IMR-90 (cell line): ENCODE measurements at regions not wholly inside any gene's neighbourhood (a gene's known extent, or its start where the extent isn't known, plus 50 kb on each side); places are given as distances from the start of the nearest gene placed in this dataset.

ENCODE experiments used
- ATAC-seq: fragments of 200-7000 bp; cut with Tn5 transposase; 2 replicates; pipeline ENCODE4 v1.9.1; 2020; ENCODE audit warnings: low read depth, mild to moderate bottlenecking, moderate library complexity
- BruUV-seq: library from RNA; stranded (reverse); fragments of 400-500 nt; replicated peaks from 2 replicates; lab custom pipeline; 2021; lab: Mats Ljungman, UMichigan
- CTCF ChIA-PET: fragments of 300-600 bp; formaldehyde crosslinking; extraction: SDS; loops from one replicate; lab custom pipeline; 2021; ENCODE audit warnings: antibody characterized with exemption; lab: Yijun Ruan, JAX
- POLR2A ChIA-PET: fragments of 300-600 bp; sonication (Branson Sonifier 250); formaldehyde crosslinking; loops from one replicate; lab custom pipeline; 2022; ENCODE audit warnings: antibody characterized with exemption; ENCODE audit not compliant: unreplicated experiment; lab: Charles Lee
- DNase-seq: peaks from one replicate; pipeline ENCODE4 v3.0.0; 2013
- H2AFZ ChIP-seq: replicated peaks from 2 replicates; pipeline ENCODE3; 2013; ENCODE audit warnings: low read length, mild to moderate bottlenecking; ENCODE audit not compliant: poor library complexity
- H2AK5ac ChIP-seq: 2 replicates; pipeline ENCODE4 v1.6.1; 2013; ENCODE audit warnings: low read depth, low read length, inconsistent platforms
- H2AK9ac ChIP-seq: replicated peaks from 2 replicates; pipeline ENCODE3; 2013; ENCODE audit warnings: mild to moderate bottlenecking, low read depth, low read length, moderate library complexity; ENCODE audit not compliant: poor library complexity
- H2BK120ac ChIP-seq: 2 replicates; pipeline ENCODE4 v1.6.1; 2013; ENCODE audit warnings: low read depth, low read length, inconsistent platforms
- H2BK15ac ChIP-seq: 3 replicates; pipeline ENCODE4 v1.6.1; 2013; ENCODE audit warnings: low read depth, low read length, inconsistent platforms
- H2BK20ac ChIP-seq: 2 replicates; pipeline ENCODE4 v1.6.1; 2013; ENCODE audit warnings: low read depth, mild to moderate bottlenecking, inconsistent platforms, low read length, moderate library complexity
- H2BK5ac ChIP-seq: 2 replicates; pipeline ENCODE4 v1.6.1; 2013; ENCODE audit warnings: mild to moderate bottlenecking, low read depth, low read length, inconsistent platforms; ENCODE audit not compliant: poor library complexity, severe bottlenecking
- H3K14ac ChIP-seq: replicated peaks from 2 replicates; pipeline ENCODE4 v1.6.1; 2013; ENCODE audit warnings: low read depth, low read length, inconsistent platforms
- H3K18ac ChIP-seq: 2 replicates; pipeline ENCODE4 v1.6.1; 2013; ENCODE audit warnings: low read depth, low read length, control low read depth
- H3K23ac ChIP-seq: 2 replicates; pipeline ENCODE4 v1.6.1; 2013; ENCODE audit warnings: low read depth, low read length, inconsistent platforms
- H3K27ac ChIP-seq: 2 replicates; pipeline ENCODE4 v1.5.1; 2013; ENCODE audit warnings: mild to moderate bottlenecking, control low read depth, low read length; ENCODE audit not compliant: insufficient read depth
- H3K27me3 ChIP-seq: 2 replicates; pipeline ENCODE4 v1.6.1; 2013; ENCODE audit warnings: low read length; ENCODE audit not compliant: control insufficient read depth, insufficient read depth
- H3K36me3 ChIP-seq: 2 replicates; pipeline ENCODE4 v1.6.1; 2013; ENCODE audit warnings: low read length, mixed read lengths; ENCODE audit not compliant: control insufficient read depth, insufficient read depth
- H3K4ac ChIP-seq: 2 replicates; pipeline ENCODE4 v1.6.1; 2013; ENCODE audit warnings: low read depth, low read length, inconsistent platforms
- H3K4me1 ChIP-seq: 2 replicates; pipeline ENCODE4 v1.6.1; 2013; ENCODE audit warnings: low read length, mixed read lengths; ENCODE audit not compliant: control insufficient read depth, insufficient read depth
- H3K4me2 ChIP-seq: 2 replicates; pipeline ENCODE4 v1.6.1; 2013; ENCODE audit warnings: low read depth, mild to moderate bottlenecking, control low read depth, low read length, moderate library complexity
- H3K4me3 ChIP-seq: 2 replicates; pipeline ENCODE4 v1.5.1; 2013; ENCODE audit warnings: low read depth, mild to moderate bottlenecking, control low read depth, low read length, moderate library complexity; ENCODE audit not compliant: insufficient read depth
- H3K56ac ChIP-seq: 2 replicates; pipeline ENCODE4 v1.6.1; 2013; ENCODE audit warnings: low read length, inconsistent platforms; ENCODE audit not compliant: insufficient read depth; ENCODE audit errors: extremely low read depth
- H3K79me1 ChIP-seq, 2 experiments: 2 replicates each; pipeline ENCODE4 v1.6.1; 2013; ENCODE audit warnings: low read length in 2 of 2, inconsistent platforms in 1 of 2, low read depth in 1 of 2
- H3K9ac ChIP-seq: 2 replicates; pipeline ENCODE4 v1.6.1; 2013; ENCODE audit warnings: low read depth, low read length, control low read depth
- H3K9me1 ChIP-seq: 2 replicates; pipeline ENCODE4 v1.6.1; 2013; ENCODE audit warnings: low read length, inconsistent platforms; ENCODE audit not compliant: insufficient read depth
- H3K9me3 ChIP-seq: 2 replicates; pipeline ENCODE4 v1.6.1; 2013; ENCODE audit warnings: low read length; ENCODE audit not compliant: control insufficient read depth, insufficient read depth
- H4K20me1 ChIP-seq: 2 replicates; pipeline ENCODE4 v1.6.1; 2013; ENCODE audit warnings: low read length, inconsistent platforms; ENCODE audit not compliant: insufficient read depth
- H4K5ac ChIP-seq: 2 replicates; pipeline ENCODE4 v1.6.1; 2013; ENCODE audit warnings: mild to moderate bottlenecking, low read depth, low read length, control low read depth
- H4K8ac ChIP-seq, 2 experiments: 2 replicates each; pipeline ENCODE4 v1.6.1; 2013; ENCODE audit warnings: low read depth in 2 of 2, low read length in 2 of 2, control low read depth in 1 of 2, inconsistent platforms in 1 of 2
- H4K91ac ChIP-seq: 2 replicates; pipeline ENCODE4 v1.6.1; 2013; ENCODE audit warnings: low read depth, low read length, inconsistent platforms; ENCODE audit not compliant: insufficient read depth
- BHLHE40 ChIP-seq: fragments of 150-350 bp; IDR thresholded peaks from 2 replicates; pipeline ENCODE4 v1.6.1; 2016; ENCODE audit warnings: mild to moderate bottlenecking, low read depth, low read length
- CEBPB ChIP-seq: IDR thresholded peaks from 2 replicates; pipeline ENCODE4 v1.6.1; 2012; ENCODE audit warnings: low read depth, low read length, improper control_type of control experiment
- CHD1 ChIP-seq: IDR thresholded peaks from 2 replicates; pipeline ENCODE4 v1.6.1; 2012; ENCODE audit warnings: low read depth, low read length, improper control_type of control experiment
- FOS ChIP-seq: fragments of 150-350 bp; IDR thresholded peaks from 2 replicates; pipeline ENCODE4 v1.6.1; 2016; ENCODE audit warnings: low read depth, low read length
- MAFK ChIP-seq: IDR thresholded peaks from 2 replicates; pipeline ENCODE4 v1.6.1; 2012; ENCODE audit warnings: low read depth, low read length, improper control_type of control experiment
- MAZ ChIP-seq: IDR thresholded peaks from 2 replicates; pipeline ENCODE4 v1.6.1; 2012; ENCODE audit warnings: low read depth, mild to moderate bottlenecking, low read length, improper control_type of control experiment, moderate library complexity, borderline replicate concordance
- MXI1 ChIP-seq: IDR thresholded peaks from 2 replicates; pipeline ENCODE4 v1.6.1; 2012; ENCODE audit warnings: low read depth, mild to moderate bottlenecking, low read length, moderate library complexity, borderline replicate concordance
- NFE2L2 ChIP-seq: fragments of 150-350 bp; IDR thresholded peaks from 2 replicates; pipeline ENCODE4 v1.6.1; 2016; ENCODE audit warnings: low read depth, mild to moderate bottlenecking, low read length
- POLR2A ChIP-seq: IDR thresholded peaks from 2 replicates; pipeline ENCODE4 v1.6.1; 2012; ENCODE audit warnings: mild to moderate bottlenecking, low read depth, low read length
- RAD21 ChIP-seq: IDR thresholded peaks from 2 replicates; pipeline ENCODE4 v1.6.1; 2012; ENCODE audit warnings: low read length, improper control_type of control experiment
- RCOR1 ChIP-seq: IDR thresholded peaks from 2 replicates; pipeline ENCODE4 v1.6.1; 2012; ENCODE audit warnings: mild to moderate bottlenecking, low read length, improper control_type of control experiment; ENCODE audit not compliant: insufficient replicate concordance
- RFX5 ChIP-seq: IDR thresholded peaks from 2 replicates; pipeline ENCODE4 v1.8.0; 2012; ENCODE audit warnings: low read depth, mild to moderate bottlenecking, low read length, moderate library complexity
- SMC3 ChIP-seq: fragments of 150-350 bp; IDR thresholded peaks from 2 replicates; pipeline ENCODE4 v1.6.1; 2016; ENCODE audit warnings: low read depth, mild to moderate bottlenecking, antibody characterized with exemption, low read length, moderate library complexity
- WGBS, 2 experiments: methylation state at CpG; one replicate each; pipeline versions ENCODE4 v1.1.5 to v1.1.7; 2013; ENCODE audit warnings: missing lambda C conversion rate in 2 of 2; ENCODE audit not compliant: insufficient read length in 1 of 2; ENCODE audit errors: extremely low coverage in 2 of 2; 5-methylcytosine and 5-hydroxymethylcytosine counted together
- dilution Hi-C: fragments of 300-500 bp; cut with HindIII; formaldehyde crosslinking; loops from one replicate; pipeline ENCODE4 v1.14.3; 2018; ENCODE audit warnings: low sequenced_read_pairs; ENCODE audit not compliant: unreplicated experiment
- in situ Hi-C: fragments of 300-500 bp; cut with MboI; formaldehyde crosslinking; loops from 3 replicates; pipeline ENCODE4 v1.14.3; 2019; ENCODE audit warnings: low sequenced_read_pairs, inconsistent platforms, mixed read lengths
- intact Hi-C: fragments of 100-400 bp; cut with micrococcal nuclease; formaldehyde crosslinking; loops from 2 replicates; pipeline ENCODE4 v1.10.0; 2022
- TF ChIP-seq, protein P1 (sequence below): conservative IDR thresholded peaks from 2 replicates; pipeline ENCODE4 v1.5.1; 2012; ENCODE audit warnings: mild to moderate bottlenecking, low read depth, low read length, improper control_type of control experiment
- TF ChIP-seq, protein P2 (sequence below): fragments of 150-350 bp; IDR thresholded peaks from 2 replicates; pipeline ENCODE4 v1.6.1; 2016; ENCODE audit warnings: low read depth, mild to moderate bottlenecking, low read length, moderate library complexity, borderline replicate concordance

- ATAC-seq (no peak), DNase-seq (no peak)
- CTCF ChIA-PET: interaction anchor here (1.5 kb wide), 1 partner anchor 36 kb away, joined by 5 read pairs; no protein-coding TSS in a partner anchor
- H3K4me3 ChIP-seq: no peak overlapping the region
- no peaks in the 10 kb centered on the region for H3K9me3 ChIP-seq
- no TSS peak for BruUV-seq
- no peaks in the 10 kb centered on the region for H3K27me3 ChIP-seq
- H3K4ac ChIP-seq: peak overlapping the region; percentile 73
- H3K23ac ChIP-seq: peak overlapping the region; percentile 53; the same call in 1 of the 2 replicates
- no peaks in the 10 kb centered on the region for H3K79me1 ChIP-seq
- H2AFZ ChIP-seq: no peak overlapping the region
- H3K4me2 ChIP-seq: no peak overlapping the region
- H2BK20ac ChIP-seq: peak overlapping the region; percentile 80
- H3K9me1 ChIP-seq: peaks cover 14% of the 10 kb centered on the region; the same call in 1 of the 2 replicates
- POLR2A ChIA-PET: interaction anchor here (0.6 kb wide), 1 partner anchor 99 kb away, joined by 4 read pairs; no protein-coding TSS in a partner anchor
- H4K5ac ChIP-seq: no peak overlapping the region
- WGBS, 2 experiments: 100% methylated on average over 1 to 2 of the region's 3 CpGs
- no peaks in the 10 kb centered on the region for H4K20me1 ChIP-seq
- peak overlapping the region; percentile 35 for H4K91ac ChIP-seq
- intact Hi-C loops (loop anchor here (5.0 kb wide), 1 partner anchor 393 kb away; the partner anchor contains the start of genes NR2F1 and NR2F1-AS1), in situ Hi-C loops (no loop called here), dilution Hi-C loops (no loop called here)
- peak overlapping the region; percentile 74; the same call in 1 of the 2 replicates for H2AK5ac ChIP-seq
- H2BK5ac ChIP-seq: peak overlapping the region; percentile 43
- no peak overlapping the region for H2AK9ac ChIP-seq
- peak overlapping the region; percentile 77 for H2BK120ac ChIP-seq
- H4K8ac ChIP-seq: peak overlapping the region; percentile 11 to 73; a peak in 3 of 4 replicates
- no peaks in the 10 kb centered on the region for H3K36me3 ChIP-seq
- H2BK15ac ChIP-seq: peak overlapping the region; percentile 58; the same call in 1 of the 3 replicates
- H3K4me1 ChIP-seq: peaks cover 5% of the 10 kb centered on the region
- no peak overlapping the region; the same call in 1 of the 2 replicates for H3K27ac ChIP-seq
- no peak overlapping the region for H3K9ac ChIP-seq
- H3K14ac ChIP-seq: peak overlapping the region; percentile 57
- no peak overlapping the region; the same call in 1 of the 2 replicates for H3K56ac ChIP-seq
- peak overlapping the region; percentile 51; the same call in 1 of the 2 replicates for H3K18ac ChIP-seq
- TF ChIP-seq RCOR1: no peak
- TF ChIP-seq CEBPB: no peak
- TF ChIP-seq FOS: no peak
- no peak for TF ChIP-seq MAFK
- no peak for TF ChIP-seq SMC3
- no peak for TF ChIP-seq RFX5
- TF ChIP-seq, protein P1, sequence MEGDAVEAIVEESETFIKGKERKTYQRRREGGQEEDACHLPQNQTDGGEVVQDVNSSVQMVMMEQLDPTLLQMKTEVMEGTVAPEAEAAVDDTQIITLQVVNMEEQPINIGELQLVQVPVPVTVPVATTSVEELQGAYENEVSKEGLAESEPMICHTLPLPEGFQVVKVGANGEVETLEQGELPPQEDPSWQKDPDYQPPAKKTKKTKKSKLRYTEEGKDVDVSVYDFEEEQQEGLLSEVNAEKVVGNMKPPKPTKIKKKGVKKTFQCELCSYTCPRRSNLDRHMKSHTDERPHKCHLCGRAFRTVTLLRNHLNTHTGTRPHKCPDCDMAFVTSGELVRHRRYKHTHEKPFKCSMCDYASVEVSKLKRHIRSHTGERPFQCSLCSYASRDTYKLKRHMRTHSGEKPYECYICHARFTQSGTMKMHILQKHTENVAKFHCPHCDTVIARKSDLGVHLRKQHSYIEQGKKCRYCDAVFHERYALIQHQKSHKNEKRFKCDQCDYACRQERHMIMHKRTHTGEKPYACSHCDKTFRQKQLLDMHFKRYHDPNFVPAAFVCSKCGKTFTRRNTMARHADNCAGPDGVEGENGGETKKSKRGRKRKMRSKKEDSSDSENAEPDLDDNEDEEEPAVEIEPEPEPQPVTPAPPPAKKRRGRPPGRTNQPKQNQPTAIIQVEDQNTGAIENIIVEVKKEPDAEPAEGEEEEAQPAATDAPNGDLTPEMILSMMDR: no peak
- TF ChIP-seq, protein P2, sequence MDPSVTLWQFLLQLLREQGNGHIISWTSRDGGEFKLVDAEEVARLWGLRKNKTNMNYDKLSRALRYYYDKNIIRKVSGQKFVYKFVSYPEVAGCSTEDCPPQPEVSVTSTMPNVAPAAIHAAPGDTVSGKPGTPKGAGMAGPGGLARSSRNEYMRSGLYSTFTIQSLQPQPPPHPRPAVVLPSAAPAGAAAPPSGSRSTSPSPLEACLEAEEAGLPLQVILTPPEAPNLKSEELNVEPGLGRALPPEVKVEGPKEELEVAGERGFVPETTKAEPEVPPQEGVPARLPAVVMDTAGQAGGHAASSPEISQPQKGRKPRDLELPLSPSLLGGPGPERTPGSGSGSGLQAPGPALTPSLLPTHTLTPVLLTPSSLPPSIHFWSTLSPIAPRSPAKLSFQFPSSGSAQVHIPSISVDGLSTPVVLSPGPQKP: no peak
- TF ChIP-seq BHLHE40: no peak
- TF ChIP-seq MAZ: no peak
- TF ChIP-seq CHD1: no peak
- no peak for TF ChIP-seq POLR2A
- no peak for TF ChIP-seq MXI1
- TF ChIP-seq NFE2L2: no peak
- TF ChIP-seq RAD21: no peak
Measured at GRCh38 chr5:93188876-93189485, 392.0 kb downstream of the NR2F1-AS1 start.
